Germinal center (tissue), 1 donor: ENCODE measurements at regions not wholly inside any gene's neighbourhood (a gene's known extent, or its start where the extent isn't known, plus 50 kb on each side); places are given as distances from the start of the nearest gene placed in this dataset.
"Not testable (repeated sequence)": the region's sequence is repeated elsewhere in the genome, so short reads cannot be mapped to it uniquely, and the experiment has no call there.

ENCODE experiments used
- DNase-seq: peaks from one replicate; pipeline ENCODE4 v3.0.0; 2012; ENCODE audit warnings: mixed read lengths, low spot score

DNA sequence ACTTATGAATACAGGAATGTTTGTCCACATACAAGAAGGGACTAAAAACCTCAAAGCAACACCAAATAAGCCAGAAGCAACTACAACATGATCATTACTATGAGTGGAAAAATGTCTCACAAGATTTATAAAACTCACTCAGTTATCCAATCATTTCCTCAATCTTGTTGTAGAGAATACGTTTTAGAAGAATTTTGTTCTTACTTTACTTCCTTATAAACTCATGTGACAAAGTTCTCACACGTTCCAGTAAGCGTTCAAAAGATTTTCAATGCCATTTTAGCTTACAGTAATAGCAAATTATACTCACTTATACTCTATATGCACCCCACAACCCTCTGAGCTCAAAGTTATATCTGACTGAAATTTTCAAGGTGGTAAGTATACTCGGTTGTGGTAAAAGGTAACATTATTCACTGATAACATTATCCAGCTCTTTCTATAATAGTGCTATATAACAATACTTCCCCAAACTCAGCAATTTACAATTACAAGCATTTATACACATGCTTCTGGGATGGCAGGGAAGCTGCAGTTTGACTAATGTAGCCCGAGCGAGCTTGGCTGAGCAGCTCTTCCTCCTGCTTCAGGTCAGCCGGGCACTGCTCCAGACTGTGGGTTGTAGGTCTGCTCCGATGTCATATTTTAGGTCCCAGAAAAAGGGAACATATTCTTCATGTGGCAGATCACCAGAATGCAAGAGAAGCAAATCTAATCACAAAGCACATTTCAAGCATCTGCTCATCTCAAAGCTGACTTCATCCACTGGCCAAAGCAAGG, 226.3 kb downstream of the RCHY1 start:
- no peak for DNase-seq

DNA sequence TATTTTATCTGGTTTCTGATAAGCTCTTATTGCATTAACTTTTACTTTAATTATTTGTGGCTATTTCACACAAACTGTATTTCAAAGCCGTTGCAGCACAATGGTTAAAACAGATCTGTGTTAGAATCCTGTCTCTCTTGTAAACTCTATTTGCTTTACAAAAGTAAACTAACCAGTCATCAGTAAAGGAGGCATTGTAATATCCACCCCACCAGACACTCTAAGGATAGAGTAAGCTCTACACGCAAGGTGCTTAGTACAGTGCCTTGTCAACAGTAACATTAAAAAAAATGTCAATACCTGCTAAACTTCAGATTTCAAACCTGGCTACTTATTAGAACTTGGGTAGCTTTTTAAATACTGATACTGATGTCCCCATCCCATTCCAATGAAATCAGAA, 228.4 kb downstream of the RCHY1 start:
- no peak for DNase-seq

DNA sequence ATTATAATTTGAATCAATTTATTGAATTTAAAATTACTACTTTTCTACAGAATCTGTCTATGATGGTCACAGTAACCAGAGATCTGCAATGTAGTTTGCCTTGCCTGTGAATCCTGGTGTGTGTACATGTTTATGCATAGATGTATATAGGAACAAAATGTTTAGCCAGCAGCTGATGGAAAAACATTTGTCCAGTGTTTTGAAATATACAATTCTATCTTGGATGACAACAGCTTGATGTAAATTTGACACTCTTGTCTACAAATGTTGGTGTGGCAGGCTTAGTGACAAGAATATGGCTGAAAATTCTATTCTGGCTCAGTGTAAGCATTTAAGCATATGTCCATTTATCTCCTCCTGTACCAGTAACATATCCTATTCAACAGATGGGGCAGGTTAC, 229.4 kb downstream of the RCHY1 start:
- no peak for DNase-seq

DNA sequence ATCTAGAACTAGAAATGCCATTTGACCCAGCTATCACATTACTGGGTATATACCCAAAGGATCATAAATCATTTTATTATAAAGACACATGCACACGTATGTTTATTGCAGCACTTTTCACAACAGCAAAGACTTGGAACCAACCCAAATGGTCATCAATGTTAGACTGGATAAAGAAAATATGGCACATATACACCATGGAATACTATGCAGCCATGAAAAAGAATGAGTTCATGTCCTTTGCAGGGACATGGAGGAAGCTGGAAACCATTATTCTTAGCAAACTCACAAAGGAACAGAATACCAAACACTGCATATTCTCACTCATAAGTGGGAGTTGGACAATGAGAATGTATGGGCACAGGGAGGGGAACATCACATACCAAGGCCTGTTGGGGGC, 233.7 kb downstream of the RCHY1 start:
- not testable (repeated sequence) for DNase-seq

DNA sequence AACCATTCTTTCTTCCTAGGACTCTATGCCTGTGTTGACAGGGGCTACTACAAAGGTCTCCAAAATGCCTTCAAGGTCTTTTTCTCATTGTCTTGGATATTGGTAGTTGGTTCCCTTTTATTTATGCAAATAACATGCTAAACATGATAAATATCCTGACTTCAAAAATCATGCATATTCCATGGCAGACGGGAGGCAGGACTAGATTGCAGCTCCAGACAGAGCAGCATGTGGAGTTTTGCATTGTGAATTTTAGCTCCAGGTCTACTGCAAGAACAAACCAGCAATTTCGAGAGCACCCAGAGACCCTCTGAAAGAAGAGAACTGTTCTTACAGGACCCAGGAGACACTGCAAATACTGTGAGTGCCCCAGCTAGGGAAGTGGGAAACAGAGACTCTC, 254.9 kb downstream of the RCHY1 start:
- DNase-seq, result no peak

DNA sequence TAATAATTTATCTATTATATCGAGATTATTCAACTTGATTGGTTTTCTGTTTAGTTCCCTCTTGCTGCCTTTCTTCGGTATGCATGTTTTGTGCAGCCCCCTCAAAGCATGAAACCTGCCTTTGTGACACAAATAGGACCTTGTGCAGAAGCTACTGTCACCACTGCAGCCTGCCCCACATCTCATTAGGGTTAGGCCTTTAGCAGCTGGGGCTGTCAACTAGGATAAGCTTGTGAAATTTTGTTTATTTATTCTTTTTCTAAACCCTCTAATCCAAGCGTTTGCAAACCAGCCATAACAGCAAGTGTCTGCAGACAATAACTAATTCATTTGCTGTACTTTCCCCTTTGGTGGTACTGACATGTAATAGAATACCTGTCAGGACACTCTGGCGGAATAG, 258.9 kb downstream of the RCHY1 start:
- no peak for DNase-seq

DNA sequence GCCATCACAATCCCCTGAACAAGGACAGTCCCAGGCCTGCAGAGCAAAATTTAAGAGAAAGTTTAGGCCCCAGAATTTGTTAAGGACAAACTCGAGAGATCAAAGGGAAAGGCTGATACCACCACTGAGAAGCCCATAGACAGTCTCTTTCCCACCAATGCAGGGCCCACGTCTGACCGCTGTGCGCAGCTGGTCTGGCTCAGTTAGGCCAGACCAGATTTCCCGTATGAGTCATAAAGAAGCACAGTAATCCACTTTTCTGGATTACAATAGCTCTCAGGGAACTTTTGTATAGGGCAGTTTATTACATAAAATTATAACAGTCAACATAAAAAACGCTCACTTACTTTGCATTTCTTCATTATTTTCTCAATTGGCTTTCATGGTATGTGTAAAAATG, 259.5 kb downstream of the RCHY1 start:
- no peak for DNase-seq

DNA sequence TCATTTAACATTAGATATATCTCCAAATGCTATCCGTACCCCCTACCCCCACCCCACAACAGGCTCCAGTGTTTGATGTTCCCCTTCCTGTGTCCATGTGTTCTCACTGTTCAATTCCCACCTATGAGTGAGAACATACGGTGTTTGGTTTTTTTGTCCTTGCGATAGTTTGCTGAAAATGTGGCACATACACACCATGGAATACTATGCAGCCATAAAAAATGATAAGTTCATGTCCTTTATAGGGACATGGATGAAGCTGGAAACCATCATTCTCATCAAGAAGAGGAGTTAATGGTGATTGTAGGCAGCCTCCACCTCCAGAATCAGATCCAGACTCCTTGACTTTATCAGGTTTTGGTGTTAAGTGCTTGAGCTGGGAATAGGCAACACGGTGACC, 261.1 kb downstream of the RCHY1 start:
- DNase-seq, result not testable (repeated sequence)

DNA sequence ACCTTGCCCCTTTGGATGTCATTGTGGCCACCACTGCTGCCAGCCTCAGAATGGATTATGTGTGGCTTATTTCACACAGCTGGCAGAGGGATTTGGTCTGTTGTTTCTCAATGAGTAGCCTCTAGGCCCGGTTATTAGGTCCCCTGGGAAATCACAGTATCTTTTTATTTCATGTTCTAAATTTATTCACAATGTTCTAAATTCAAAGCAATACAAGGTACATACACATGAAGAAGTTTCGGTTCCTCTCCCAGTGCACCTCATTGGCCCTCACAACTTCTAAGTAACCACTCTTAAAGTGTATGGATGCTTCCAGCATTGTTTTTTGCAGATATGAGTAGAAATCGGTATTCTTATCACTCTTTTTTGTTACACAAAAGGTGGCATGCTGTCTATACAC, 262.7 kb downstream of the RCHY1 start:
- DNase-seq, result peak; percentile 62

DNA sequence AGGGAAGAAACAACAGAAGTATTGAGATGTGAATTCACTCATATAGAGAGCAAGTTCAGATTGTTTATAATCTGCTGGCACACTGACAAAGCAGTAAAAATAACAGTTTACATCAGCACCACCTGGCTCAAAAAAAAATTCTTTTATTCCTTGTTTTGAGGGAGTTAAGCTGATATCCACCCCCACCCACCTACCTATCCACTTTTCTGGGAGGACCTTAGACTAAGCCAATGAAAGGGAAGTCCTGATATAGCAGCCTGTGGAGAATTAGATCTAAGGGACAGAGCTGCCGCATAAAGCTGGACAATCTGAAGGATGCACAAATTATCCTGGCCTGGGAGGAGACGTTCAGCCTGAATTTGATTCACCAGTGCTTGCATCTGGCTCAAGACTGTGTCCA, 264.5 kb downstream of the RCHY1 start:
- no peak for DNase-seq

DNA sequence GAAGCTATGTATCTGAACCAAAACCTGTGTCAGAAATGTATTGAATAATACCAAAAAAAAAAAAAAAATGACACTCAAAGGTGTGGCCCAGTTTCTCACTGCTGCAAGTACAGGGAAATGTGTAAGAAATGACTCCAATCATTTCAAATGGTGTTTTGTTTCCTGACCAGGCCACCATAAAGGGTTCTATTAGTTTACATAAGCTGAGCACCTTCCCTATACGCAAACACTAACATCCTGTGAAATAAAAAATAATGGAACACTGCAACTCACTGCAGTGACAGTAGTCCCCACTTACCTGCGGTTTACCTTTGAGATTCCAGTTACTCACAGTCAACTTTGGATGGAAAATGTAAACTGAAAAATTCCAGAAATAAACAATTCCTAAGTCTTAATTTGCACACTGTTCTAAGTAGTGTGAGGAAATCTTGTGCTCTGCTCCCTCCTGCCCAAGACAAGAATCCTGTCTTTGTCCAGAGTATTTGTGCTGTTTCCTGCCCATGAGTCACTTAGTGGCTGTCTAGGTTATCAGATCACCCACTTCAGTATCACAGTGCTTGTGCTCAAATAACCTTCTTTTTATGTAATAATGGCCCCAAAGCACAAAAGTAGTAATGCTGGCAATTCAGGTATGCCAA, 265.3 kb downstream of the RCHY1 start:
- DNase-seq, result no peak

DNA sequence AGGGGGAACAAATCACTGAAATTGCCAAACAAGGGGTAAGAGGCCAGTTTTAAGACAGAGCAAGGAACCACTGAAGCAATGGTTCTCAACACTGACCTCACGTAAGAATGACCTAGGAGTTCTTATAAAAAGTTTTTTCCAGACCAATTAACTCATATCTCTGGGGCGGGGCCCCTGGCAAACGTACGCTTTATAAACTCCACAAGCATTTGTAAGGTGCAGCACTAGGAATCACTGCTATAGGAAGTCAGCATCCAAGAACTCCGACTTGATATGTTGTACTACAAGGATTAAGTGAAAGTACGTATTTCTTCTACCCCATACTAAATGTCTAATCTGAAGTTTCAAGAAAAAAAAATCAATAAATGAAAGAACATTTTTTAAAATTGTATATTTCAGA, 269.9 kb downstream of the RCHY1 start:
- DNase-seq, result no peak

DNA sequence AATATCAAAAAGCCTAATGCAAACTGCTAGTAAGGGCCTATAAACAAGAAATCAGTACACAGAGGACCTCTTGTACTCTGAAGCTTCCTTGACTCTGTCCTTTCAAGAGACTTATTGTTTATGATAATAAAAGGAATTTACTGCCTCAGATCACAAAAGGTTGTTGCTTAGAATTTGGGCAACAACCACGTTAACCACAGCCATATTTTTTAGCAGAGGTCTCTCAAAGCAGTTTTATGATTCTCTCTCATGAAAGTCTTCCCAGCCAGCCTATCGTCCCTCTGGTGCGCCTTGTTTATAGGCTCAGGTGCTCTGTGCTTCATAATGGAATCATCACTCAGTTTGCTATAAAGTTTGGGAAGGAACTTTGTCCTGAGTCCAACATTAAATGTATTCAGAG, 270.6 kb downstream of the RCHY1 start:
- DNase-seq, result no peak

DNA sequence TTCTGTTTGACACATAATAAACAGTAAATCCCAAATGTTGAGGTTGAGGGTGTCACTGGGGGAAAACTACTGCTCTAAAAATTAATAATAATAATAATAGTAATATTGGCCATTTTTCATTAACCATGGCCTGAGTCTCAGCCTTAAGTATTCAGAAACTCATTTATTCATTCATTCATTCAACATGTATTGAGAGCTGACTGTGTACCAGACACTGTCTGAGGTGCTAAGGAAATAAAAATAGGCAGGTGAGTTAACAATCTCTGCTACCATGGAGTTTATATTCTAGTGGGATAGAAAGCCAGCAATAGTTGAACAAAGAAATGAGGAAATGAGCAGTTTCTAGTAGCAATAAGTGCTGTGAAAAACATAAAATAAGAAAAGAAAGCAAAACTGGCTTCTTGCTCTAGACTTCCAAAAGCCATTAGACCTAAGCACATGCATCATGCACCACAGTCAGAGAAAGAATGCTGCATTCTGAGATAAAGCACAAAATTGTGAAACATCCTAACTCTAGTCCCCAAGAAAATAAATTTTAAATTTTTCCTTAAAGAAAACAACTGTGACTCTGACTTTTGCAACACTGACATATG, 278.7 kb downstream of the RCHY1 start:
- no peak for DNase-seq

DNA sequence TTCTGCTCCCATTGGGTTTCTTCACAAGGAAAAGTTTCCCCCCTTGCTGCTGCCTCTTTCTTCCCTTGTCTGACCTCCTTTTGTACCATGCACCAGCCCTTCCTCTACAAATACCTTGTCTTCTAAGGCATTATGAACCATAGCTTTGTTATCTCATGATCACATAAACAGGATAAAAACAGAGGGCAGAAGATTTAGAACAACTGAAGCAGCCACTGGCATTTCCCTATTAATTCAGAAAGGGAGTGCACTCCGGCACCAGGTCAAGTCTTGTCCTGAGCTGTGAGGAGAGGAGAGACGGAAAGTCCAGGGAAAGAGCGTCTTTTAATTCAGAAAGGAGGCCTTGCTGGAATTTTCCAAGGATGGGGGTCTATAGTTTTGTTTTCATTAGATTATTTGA, 281.7 kb downstream of the RCHY1 start:
- no peak for DNase-seq

DNA sequence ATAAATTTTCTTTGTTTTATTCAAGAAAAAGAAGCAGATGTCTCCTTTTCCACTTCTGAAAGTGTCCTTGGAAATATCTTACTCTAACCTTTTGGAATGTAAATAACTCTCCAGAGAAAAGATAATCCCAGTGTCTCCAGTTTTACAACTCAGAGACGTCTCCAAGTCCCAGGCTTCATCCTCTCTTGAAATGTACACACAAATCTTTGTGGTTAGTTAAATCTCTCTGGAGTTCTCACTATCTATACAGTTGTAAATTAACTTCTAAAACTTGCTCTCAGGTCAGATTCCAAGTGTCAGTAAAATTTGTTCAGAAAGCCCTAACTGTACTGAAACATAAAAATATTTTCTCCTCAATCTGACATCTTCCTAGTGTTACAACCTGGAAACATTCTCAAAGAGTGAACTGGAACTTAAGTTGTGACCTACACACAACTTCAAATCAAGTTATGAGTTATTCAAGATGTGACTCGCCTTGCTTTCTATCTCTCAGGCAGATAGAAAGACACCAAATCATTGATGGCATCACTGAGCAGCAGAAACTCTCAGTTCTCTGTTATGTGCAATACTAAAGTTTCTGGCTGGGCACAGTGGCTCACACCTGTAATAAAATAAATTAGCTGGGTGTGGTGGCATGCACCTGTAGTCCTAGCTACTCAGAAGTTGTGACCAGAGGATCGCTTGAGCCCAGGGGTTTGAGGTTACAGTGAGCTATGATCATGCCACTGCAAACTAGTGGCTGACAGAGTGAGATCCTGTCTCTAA, 284.2 kb downstream of the RCHY1 start:
- no peak for DNase-seq

DNA sequence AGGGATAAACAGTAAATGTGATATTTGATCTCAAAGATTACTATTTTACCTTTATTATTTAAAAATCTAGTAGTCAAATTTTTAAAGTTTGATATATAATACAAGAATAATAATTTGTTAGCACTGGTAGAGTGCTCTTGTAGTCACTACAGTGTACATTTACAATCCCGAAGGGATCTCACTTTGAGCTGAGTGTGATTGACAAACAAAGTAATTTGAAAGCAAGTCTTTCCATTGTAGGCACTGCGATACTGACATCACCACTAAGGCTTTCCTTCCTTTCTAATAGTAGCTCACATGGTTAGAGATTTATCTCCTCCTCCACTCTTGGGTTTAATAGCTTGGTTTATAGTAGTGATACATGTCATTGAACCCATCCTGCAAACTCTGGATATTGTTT, 280.6 kb downstream of the PARM1 start:
- DNase-seq, result no peak

DNA sequence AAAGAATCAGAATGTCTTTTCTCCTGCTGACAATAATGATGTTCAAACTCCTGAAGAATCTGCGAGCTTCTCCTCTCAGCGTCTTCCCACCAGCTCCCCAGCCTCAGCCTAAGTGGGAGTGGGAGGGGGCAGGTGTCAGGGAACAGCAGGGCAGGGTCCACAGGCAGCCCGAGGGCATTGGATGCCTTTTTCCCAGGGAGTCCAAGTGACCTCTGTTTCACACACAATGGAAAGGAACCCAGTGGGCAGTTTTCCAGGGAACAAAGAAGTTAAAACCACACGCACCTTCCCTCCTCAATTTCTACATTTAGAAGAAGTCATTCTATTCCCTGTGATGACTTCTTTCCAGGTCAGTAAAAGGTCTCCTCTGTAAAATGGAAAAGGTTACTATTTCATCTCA, 278.5 kb downstream of the PARM1 start:
- DNase-seq, result no peak

DNA sequence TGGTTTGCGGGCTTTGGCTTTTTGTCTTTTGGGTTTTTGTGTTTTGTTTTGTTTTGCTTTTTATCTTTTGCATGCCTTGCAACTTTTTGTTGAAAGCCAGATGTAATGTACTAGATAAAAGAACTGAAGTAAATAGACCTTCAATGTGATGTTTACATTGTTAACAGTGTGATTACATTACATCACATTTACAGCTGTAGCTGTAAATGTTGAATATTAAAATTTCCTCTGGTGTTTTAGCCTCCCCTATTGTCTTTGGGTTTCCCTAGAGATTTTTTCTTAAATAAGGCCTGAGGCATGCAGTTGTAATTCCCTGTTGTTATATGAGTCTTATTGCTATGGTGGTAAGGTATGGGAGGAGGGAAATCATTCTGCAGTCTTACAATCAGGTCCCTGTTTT, 275.0 kb downstream of the PARM1 start:
- no peak for DNase-seq

DNA sequence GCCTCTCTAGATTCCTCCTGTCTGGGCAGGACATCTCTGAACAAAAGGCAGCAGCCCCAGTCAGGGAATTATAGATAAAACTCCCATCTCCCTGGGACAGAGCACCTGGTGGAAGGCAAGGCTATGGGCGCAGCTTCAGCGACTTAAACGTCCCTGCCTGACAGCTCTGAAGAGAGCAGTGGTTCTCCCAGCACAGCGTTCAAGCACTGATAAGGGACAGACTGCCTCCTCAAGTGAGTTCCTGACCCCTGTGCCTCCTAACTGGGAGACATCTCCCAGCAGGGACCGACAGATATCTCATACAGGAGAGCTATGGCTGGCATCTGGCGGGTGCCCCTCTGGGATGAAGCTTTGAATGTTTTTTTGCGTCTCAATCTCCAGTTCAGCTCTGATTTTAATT, 262.2 kb downstream of the PARM1 start:
- no peak for DNase-seq

DNA sequence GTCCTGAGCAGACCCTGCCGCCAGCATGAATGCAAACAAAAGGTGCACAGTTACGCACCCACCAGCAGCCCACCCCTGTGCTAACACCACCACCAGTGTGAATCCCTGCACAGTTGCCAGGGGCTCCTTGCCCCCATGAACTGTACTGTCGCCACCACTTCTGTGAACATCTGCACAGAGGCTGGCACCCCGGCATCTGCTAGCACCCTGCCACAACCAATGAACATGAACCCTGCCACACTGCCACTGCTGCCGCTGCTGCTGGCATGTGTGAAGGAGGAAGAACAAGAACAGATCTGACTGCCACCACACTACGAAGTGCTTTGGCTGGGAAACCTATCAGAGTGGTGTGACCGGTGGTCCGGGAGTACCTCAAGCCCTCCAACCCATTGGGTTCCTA, 261.3 kb downstream of the PARM1 start:
- DNase-seq, result no peak

DNA sequence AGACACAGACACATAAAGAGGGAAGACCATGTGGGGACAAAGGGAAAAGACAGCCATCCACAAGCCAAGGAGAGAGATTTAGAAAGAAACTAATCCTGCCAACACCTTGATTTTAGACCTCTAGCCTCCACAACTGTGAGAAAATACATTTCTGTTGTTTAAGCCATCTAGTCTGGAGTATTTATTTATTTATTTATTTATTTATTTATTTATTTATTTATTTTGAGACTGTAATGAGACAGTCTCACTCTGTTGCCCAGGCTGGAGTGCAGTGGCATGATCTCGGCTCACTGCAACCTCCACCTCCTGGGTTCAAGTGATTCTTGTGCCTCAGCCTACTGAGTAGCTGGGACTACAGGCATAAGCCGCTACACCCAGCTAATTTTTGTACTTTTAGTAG, 259.3 kb downstream of the PARM1 start:
- DNase-seq, result not testable (repeated sequence)
